22Rv1 (cell line): ENCODE measurements at regions not wholly inside any gene's neighbourhood (a gene's known extent, or its start where the extent isn't known, plus 50 kb on each side); places are given as distances from the start of the nearest gene placed in this dataset.

Experiments used
- ZFX ChIP-seq: fragments of 450-650 bp; IDR thresholded peaks from 2 replicates; pipeline ENCODE4 v1.6.1; 2017; ENCODE audit warnings: antibody characterized with exemption, borderline replicate concordance
- TF ChIP-seq, protein P1 (sequence below): fragments of 450-650 bp; IDR thresholded peaks from 2 replicates; pipeline ENCODE4 v1.5.1; 2017; ENCODE audit warnings: mild to moderate bottlenecking

DNA sequence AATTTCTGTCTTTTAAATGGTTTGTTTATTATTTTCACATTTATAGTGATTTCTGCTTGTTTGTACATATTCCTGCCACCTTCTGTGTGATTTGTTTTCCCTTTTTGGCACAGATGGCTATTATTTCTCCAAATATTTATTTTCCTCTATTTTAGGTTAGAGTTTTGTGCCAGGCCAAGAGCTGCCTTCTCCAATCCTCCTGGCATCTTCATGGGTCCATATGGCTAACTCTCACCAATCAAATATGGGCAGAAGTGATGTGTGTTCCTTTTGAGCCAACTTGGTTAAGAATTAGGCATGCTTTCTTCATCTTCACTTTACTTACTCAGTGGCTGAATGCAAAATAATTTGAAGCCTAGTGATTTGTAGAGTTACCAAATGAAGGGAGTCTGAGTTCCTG is 697.1 kb upstream of the CELF4 start:
- TF ChIP-seq, protein P1, sequence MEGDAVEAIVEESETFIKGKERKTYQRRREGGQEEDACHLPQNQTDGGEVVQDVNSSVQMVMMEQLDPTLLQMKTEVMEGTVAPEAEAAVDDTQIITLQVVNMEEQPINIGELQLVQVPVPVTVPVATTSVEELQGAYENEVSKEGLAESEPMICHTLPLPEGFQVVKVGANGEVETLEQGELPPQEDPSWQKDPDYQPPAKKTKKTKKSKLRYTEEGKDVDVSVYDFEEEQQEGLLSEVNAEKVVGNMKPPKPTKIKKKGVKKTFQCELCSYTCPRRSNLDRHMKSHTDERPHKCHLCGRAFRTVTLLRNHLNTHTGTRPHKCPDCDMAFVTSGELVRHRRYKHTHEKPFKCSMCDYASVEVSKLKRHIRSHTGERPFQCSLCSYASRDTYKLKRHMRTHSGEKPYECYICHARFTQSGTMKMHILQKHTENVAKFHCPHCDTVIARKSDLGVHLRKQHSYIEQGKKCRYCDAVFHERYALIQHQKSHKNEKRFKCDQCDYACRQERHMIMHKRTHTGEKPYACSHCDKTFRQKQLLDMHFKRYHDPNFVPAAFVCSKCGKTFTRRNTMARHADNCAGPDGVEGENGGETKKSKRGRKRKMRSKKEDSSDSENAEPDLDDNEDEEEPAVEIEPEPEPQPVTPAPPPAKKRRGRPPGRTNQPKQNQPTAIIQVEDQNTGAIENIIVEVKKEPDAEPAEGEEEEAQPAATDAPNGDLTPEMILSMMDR, result no peak
- TF ChIP-seq ZFX, result no peak
